ENCODE measurements at regions not wholly inside any gene's neighbourhood (a gene's known extent, or its start where the extent isn't known, plus 50 kb on each side); places are given as distances from the start of the nearest gene placed in this dataset.
A peak's percentile ranks its signal among the peaks of the same experiment; 100 is the strongest.

- Histone ChIP-seq H3K27ac (ENCODE audit: low read depth, low read length) (no peak overlapping the region), H3K9me3 (ENCODE audit: control insufficient read depth in 5 of 5, low read length in 5 of 5) (no peaks in the 10 kb centered on the region), H3K4me3 (ENCODE audit: low read depth in 1 of 5, low read length in 5 of 5) (no peak overlapping the region), H3K27me3 (ENCODE audit: control insufficient read depth in 5 of 5, insufficient read depth in 4 of 5, low read length in 5 of 5) (no peaks in the 10 kb centered on the region), H3K9ac (ENCODE audit: low read length in 5 of 5) (no peak overlapping the region), H3K4me1 (ENCODE audit: control insufficient read depth in 5 of 5, insufficient read depth in 5 of 5, low read length in 5 of 5) (peaks cover 0 to 46% (median 30%) of the 10 kb centered on the region in 5 donors), H3K36me3 (ENCODE audit: control insufficient read depth in 5 of 5, insufficient read depth in 5 of 5, low read length in 5 of 5) (no peaks in the 10 kb centered on the region)
These were observed 86.5 kb upstream of the CDKN3 start for GRCh38 chr14:54310151-54310850.

GRCh38 chr14:54310851-54311228 is 86.0 kb upstream of the CDKN3 start:
- Histone ChIP-seq H3K9me3 (ENCODE audit: control insufficient read depth in 5 of 5, low read length in 5 of 5) (no peaks in the 10 kb centered on the region), H3K36me3 (ENCODE audit: control insufficient read depth in 5 of 5, insufficient read depth in 5 of 5, low read length in 5 of 5) (no peaks in the 10 kb centered on the region), H3K27ac (ENCODE audit: low read depth, low read length) (no peak overlapping the region), H3K27me3 (ENCODE audit: control insufficient read depth in 5 of 5, insufficient read depth in 4 of 5, low read length in 5 of 5) (no peaks in the 10 kb centered on the region), H3K4me3 (ENCODE audit: low read depth in 1 of 5, low read length in 5 of 5) (no peak overlapping the region), H3K4me1 (ENCODE audit: control insufficient read depth in 5 of 5, insufficient read depth in 5 of 5, low read length in 5 of 5) (peaks cover 0 to 43% (median 27%) of the 10 kb centered on the region in 5 donors), H3K9ac (ENCODE audit: low read length in 5 of 5) (no peak overlapping the region)

- H3K27me3 ChIP-seq (ENCODE audit: control insufficient read depth in 5 of 5, insufficient read depth in 4 of 5, low read length in 5 of 5) = no peaks in the 10 kb centered on the region
- peak overlapping the region in 1 of 5 donors; percentile 10 for H3K4me3 ChIP-seq (ENCODE audit: low read depth in 1 of 5, low read length in 5 of 5)
- no peak overlapping the region for H3K27ac ChIP-seq (ENCODE audit: low read depth, low read length)
- peaks cover 0 to 30% (median 15%) of the 10 kb centered on the region in 5 donors for H3K4me1 ChIP-seq (ENCODE audit: control insufficient read depth in 5 of 5, insufficient read depth in 5 of 5, low read length in 5 of 5)
- no peak overlapping the region for H3K9ac ChIP-seq (ENCODE audit: low read length in 5 of 5)
- no peaks in the 10 kb centered on the region for H3K36me3 ChIP-seq (ENCODE audit: control insufficient read depth in 5 of 5, insufficient read depth in 5 of 5, low read length in 5 of 5)
- no peaks in the 10 kb centered on the region for H3K9me3 ChIP-seq (ENCODE audit: control insufficient read depth in 5 of 5, low read length in 5 of 5)
These were observed 84.5 kb upstream of the CDKN3 start for GRCh38 chr14:54312166-54312801.

GRCh38 chr14:54314365-54315104 is 82.3 kb upstream of the CDKN3 start:
- Histone ChIP-seq H3K4me1 (ENCODE audit: control insufficient read depth in 5 of 5, insufficient read depth in 5 of 5, low read length in 5 of 5) (peaks cover 0 to 17% (median 8%) of the 10 kb centered on the region in 5 donors), H3K4me3 (ENCODE audit: low read depth in 1 of 5, low read length in 5 of 5) (no peak overlapping the region), H3K9ac (ENCODE audit: low read length in 5 of 5) (no peak overlapping the region), H3K27ac (ENCODE audit: low read depth, low read length) (no peak overlapping the region), H3K27me3 (ENCODE audit: control insufficient read depth in 5 of 5, insufficient read depth in 4 of 5, low read length in 5 of 5) (no peaks in the 10 kb centered on the region), H3K36me3 (ENCODE audit: control insufficient read depth in 5 of 5, insufficient read depth in 5 of 5, low read length in 5 of 5) (no peaks in the 10 kb centered on the region), H3K9me3 (ENCODE audit: control insufficient read depth in 5 of 5, low read length in 5 of 5) (no peaks in the 10 kb centered on the region)

- peaks cover 0 to 3% (median 0%) of the 10 kb centered on the region in 5 donors for H3K27me3 ChIP-seq (ENCODE audit: control insufficient read depth in 5 of 5, insufficient read depth in 4 of 5, low read length in 5 of 5)
These were observed 80.2 kb upstream of the CDKN3 start for GRCh38 chr14:54316652-54317051.

GRCh38 chr14:54317391-54317790 is 79.4 kb upstream of the CDKN3 start:
- H3K27me3 ChIP-seq (ENCODE audit: control insufficient read depth in 5 of 5, insufficient read depth in 4 of 5, low read length in 5 of 5) = peaks cover 0 to 3% (median 0%) of the 10 kb centered on the region in 5 donors
- peaks cover 0 to 9% (median 3%) of the 10 kb centered on the region in 5 donors for H3K4me1 ChIP-seq (ENCODE audit: control insufficient read depth in 5 of 5, insufficient read depth in 5 of 5, low read length in 5 of 5)
- no peak overlapping the region for H3K27ac ChIP-seq (ENCODE audit: low read depth, low read length)
- H3K9me3 ChIP-seq (ENCODE audit: control insufficient read depth in 5 of 5, low read length in 5 of 5) = no peaks in the 10 kb centered on the region
- H3K9ac ChIP-seq (ENCODE audit: low read length in 5 of 5) = no peak overlapping the region
- H3K4me3 ChIP-seq (ENCODE audit: low read depth in 1 of 5, low read length in 5 of 5) = no peak overlapping the region
- H3K36me3 ChIP-seq (ENCODE audit: control insufficient read depth in 5 of 5, insufficient read depth in 5 of 5, low read length in 5 of 5) = no peaks in the 10 kb centered on the region

More at GRCh38 chr14:54316652-54317051, 80.2 kb upstream of the CDKN3 start:
- no peak overlapping the region for H3K4me3 ChIP-seq (ENCODE audit: low read depth in 1 of 5, low read length in 5 of 5)
- no peaks in the 10 kb centered on the region for H3K9me3 ChIP-seq (ENCODE audit: control insufficient read depth in 5 of 5, low read length in 5 of 5)
- H3K4me1 ChIP-seq (ENCODE audit: control insufficient read depth in 5 of 5, insufficient read depth in 5 of 5, low read length in 5 of 5) = peaks cover 0 to 16% (median 8%) of the 10 kb centered on the region in 5 donors
- H3K27ac ChIP-seq (ENCODE audit: low read depth, low read length) = no peak overlapping the region
- H3K9ac ChIP-seq (ENCODE audit: low read length in 5 of 5) = no peak overlapping the region
- no peaks in the 10 kb centered on the region for H3K36me3 ChIP-seq (ENCODE audit: control insufficient read depth in 5 of 5, insufficient read depth in 5 of 5, low read length in 5 of 5)

GRCh38 chr14:54322246-54322645 is 74.6 kb upstream of the CDKN3 start:
- Histone ChIP-seq H3K27ac (ENCODE audit: low read depth, low read length) (no peak overlapping the region), H3K4me1 (ENCODE audit: control insufficient read depth in 5 of 5, insufficient read depth in 5 of 5, low read length in 5 of 5) (peaks cover 0 to 4% (median 0%) of the 10 kb centered on the region in 5 donors), H3K27me3 (ENCODE audit: control insufficient read depth in 5 of 5, insufficient read depth in 4 of 5, low read length in 5 of 5) (peaks cover 0 to 3% (median 0%) of the 10 kb centered on the region in 5 donors), H3K4me3 (ENCODE audit: low read depth in 1 of 5, low read length in 5 of 5) (no peak overlapping the region), H3K9ac (ENCODE audit: low read length in 5 of 5) (no peak overlapping the region), H3K36me3 (ENCODE audit: control insufficient read depth in 5 of 5, insufficient read depth in 5 of 5, low read length in 5 of 5) (no peaks in the 10 kb centered on the region), H3K9me3 (ENCODE audit: control insufficient read depth in 5 of 5, low read length in 5 of 5) (no peaks in the 10 kb centered on the region)

GRCh38 chr14:54322701-54323337 is 74.0 kb upstream of the CDKN3 start:
- H3K27me3 ChIP-seq (ENCODE audit: control insufficient read depth in 5 of 5, insufficient read depth in 4 of 5, low read length in 5 of 5) = peaks cover 0 to 3% (median 0%) of the 10 kb centered on the region in 5 donors
- no peak overlapping the region for H3K4me3 ChIP-seq (ENCODE audit: low read depth in 1 of 5, low read length in 5 of 5)
- no peaks in the 10 kb centered on the region for H3K9me3 ChIP-seq (ENCODE audit: control insufficient read depth in 5 of 5, low read length in 5 of 5)

GRCh38 chr14:54325766-54326165 is 71.0 kb upstream of the CDKN3 start:
- Histone ChIP-seq H3K27me3 (ENCODE audit: control insufficient read depth in 5 of 5, insufficient read depth in 4 of 5, low read length in 5 of 5) (no peaks in the 10 kb centered on the region), H3K9me3 (ENCODE audit: control insufficient read depth in 5 of 5, low read length in 5 of 5) (no peaks in the 10 kb centered on the region), H3K9ac (ENCODE audit: low read length in 5 of 5) (no peak overlapping the region), H3K4me3 (ENCODE audit: low read depth in 1 of 5, low read length in 5 of 5) (no peak overlapping the region), H3K4me1 (ENCODE audit: control insufficient read depth in 5 of 5, insufficient read depth in 5 of 5, low read length in 5 of 5) (peaks cover 2 to 8% (median 7%) of the 10 kb centered on the region in 5 donors), H3K27ac (ENCODE audit: low read depth, low read length) (no peak overlapping the region), H3K36me3 (ENCODE audit: control insufficient read depth in 5 of 5, insufficient read depth in 5 of 5, low read length in 5 of 5) (no peaks in the 10 kb centered on the region)

More at GRCh38 chr14:54322701-54323337, 74.0 kb upstream of the CDKN3 start:
- no peak overlapping the region for H3K27ac ChIP-seq (ENCODE audit: low read depth, low read length)
- H3K36me3 ChIP-seq (ENCODE audit: control insufficient read depth in 5 of 5, insufficient read depth in 5 of 5, low read length in 5 of 5) = no peaks in the 10 kb centered on the region
- H3K9ac ChIP-seq (ENCODE audit: low read length in 5 of 5) = no peak overlapping the region
- H3K4me1 ChIP-seq (ENCODE audit: control insufficient read depth in 5 of 5, insufficient read depth in 5 of 5, low read length in 5 of 5) = peaks cover 0 to 4% (median 0%) of the 10 kb centered on the region in 5 donors
